PFSK-1 (cell line): ENCODE measurements at regions not wholly inside any gene's neighbourhood (a gene's known extent, or its start where the extent isn't known, plus 50 kb on each side); places are given as distances from the start of the nearest gene placed in this dataset.

ENCODE experiments used
- FOXP2 ChIP-seq: optimal IDR thresholded peaks from 2 replicates; pipeline ENCODE3; 2011; ENCODE audit warnings: borderline replicate concordance, control low read depth, inconsistent platforms; ENCODE audit not compliant: insufficient read depth; ENCODE audit errors: extremely low read length, extremely low read depth
- POLR2AphosphoS5 ChIP-seq: IDR thresholded peaks from 2 replicates; pipeline ENCODE4 v1.6.1; 2012; ENCODE audit warnings: low read depth, mild to moderate bottlenecking, control low read depth, low read length, moderate library complexity
- SIN3A ChIP-seq: IDR thresholded peaks from 2 replicates; pipeline ENCODE4 v1.6.1; 2012; ENCODE audit warnings: mild to moderate bottlenecking, low read length, moderate library complexity, borderline replicate concordance; ENCODE audit not compliant: insufficient read depth
- TAF1 ChIP-seq: IDR thresholded peaks from 2 replicates; pipeline ENCODE4 v1.6.1; 2012; ENCODE audit warnings: low read length, control low read depth, borderline replicate concordance; ENCODE audit not compliant: insufficient read depth
- TF ChIP-seq, protein P1 (sequence below), 2 experiments: IDR thresholded peaks; 2 replicates each; pipeline versions ENCODE4 v1.6.1 to v1.8.0; 2011 to 2012; ENCODE audit warnings: low read depth in 2 of 2, low read length in 2 of 2, control low read depth in 1 of 2, inconsistent platforms in 1 of 2, mild to moderate bottlenecking in 1 of 2, moderate library complexity in 1 of 2; ENCODE audit not compliant: insufficient read depth in 1 of 2

DNA sequence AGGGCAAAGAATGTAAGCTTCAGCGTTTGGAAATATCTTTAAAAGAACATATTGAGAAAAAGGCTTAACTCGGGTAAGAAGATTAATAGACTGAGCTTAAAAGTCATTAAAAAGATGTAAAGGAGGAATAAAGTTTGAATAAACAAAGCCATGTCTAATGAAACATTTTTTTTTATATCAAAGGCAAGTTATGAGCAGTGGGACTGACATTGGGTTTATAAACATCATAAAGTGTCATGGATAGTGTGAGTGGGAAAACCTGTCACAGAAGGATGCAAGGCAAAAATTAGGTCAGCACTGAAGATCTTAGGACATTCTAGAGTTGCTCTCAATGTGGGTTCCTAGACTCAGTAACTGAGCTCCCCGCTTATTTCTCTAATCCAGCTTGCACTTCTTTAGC lies 438.0 kb upstream of the CDH11 start:
- TF ChIP-seq, protein P1, sequence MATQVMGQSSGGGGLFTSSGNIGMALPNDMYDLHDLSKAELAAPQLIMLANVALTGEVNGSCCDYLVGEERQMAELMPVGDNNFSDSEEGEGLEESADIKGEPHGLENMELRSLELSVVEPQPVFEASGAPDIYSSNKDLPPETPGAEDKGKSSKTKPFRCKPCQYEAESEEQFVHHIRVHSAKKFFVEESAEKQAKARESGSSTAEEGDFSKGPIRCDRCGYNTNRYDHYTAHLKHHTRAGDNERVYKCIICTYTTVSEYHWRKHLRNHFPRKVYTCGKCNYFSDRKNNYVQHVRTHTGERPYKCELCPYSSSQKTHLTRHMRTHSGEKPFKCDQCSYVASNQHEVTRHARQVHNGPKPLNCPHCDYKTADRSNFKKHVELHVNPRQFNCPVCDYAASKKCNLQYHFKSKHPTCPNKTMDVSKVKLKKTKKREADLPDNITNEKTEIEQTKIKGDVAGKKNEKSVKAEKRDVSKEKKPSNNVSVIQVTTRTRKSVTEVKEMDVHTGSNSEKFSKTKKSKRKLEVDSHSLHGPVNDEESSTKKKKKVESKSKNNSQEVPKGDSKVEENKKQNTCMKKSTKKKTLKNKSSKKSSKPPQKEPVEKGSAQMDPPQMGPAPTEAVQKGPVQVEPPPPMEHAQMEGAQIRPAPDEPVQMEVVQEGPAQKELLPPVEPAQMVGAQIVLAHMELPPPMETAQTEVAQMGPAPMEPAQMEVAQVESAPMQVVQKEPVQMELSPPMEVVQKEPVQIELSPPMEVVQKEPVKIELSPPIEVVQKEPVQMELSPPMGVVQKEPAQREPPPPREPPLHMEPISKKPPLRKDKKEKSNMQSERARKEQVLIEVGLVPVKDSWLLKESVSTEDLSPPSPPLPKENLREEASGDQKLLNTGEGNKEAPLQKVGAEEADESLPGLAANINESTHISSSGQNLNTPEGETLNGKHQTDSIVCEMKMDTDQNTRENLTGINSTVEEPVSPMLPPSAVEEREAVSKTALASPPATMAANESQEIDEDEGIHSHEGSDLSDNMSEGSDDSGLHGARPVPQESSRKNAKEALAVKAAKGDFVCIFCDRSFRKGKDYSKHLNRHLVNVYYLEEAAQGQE (IDR thresholded peaks at IDR 0.05; ENCODE audit: insufficient read depth in 1 of 2, low read depth in 2 of 2, low read length in 2 of 2): no peak
- no peak for TF ChIP-seq TAF1
- TF ChIP-seq SIN3A: no peak
- TF ChIP-seq FOXP2: no peak
- TF ChIP-seq POLR2AphosphoS5: no peak
